Breast epithelium (tissue), 3 donors: ENCODE measurements at regions not wholly inside any gene's neighbourhood (a gene's known extent, or its start where the extent isn't known, plus 50 kb on each side); places are given as distances from the start of the nearest gene placed in this dataset.

ENCODE experiments used
- CTCF ChIP-seq, 3 donors: fragments of 450-650 bp; IDR thresholded peaks; one replicate each; pipeline ENCODE4 v1.5.1; 2016 to 2017; ENCODE audit warnings: antibody characterized with exemption in 3 of 3, mild to moderate bottlenecking in 3 of 3, moderate library complexity in 3 of 3
- POLR2A ChIP-seq: fragments of 450-650 bp; IDR thresholded peaks from one replicate; pipeline ENCODE4 v1.6.1; 2016; ENCODE audit warnings: antibody characterized with exemption, mild to moderate bottlenecking, moderate library complexity
- POLR2AphosphoS5 ChIP-seq, 3 donors: sonication (generic); formaldehyde crosslinking; IDR thresholded peaks; one replicate each; pipeline ENCODE4 v1.6.1; 2017; ENCODE audit warnings: antibody characterized with exemption in 3 of 3

DNA sequence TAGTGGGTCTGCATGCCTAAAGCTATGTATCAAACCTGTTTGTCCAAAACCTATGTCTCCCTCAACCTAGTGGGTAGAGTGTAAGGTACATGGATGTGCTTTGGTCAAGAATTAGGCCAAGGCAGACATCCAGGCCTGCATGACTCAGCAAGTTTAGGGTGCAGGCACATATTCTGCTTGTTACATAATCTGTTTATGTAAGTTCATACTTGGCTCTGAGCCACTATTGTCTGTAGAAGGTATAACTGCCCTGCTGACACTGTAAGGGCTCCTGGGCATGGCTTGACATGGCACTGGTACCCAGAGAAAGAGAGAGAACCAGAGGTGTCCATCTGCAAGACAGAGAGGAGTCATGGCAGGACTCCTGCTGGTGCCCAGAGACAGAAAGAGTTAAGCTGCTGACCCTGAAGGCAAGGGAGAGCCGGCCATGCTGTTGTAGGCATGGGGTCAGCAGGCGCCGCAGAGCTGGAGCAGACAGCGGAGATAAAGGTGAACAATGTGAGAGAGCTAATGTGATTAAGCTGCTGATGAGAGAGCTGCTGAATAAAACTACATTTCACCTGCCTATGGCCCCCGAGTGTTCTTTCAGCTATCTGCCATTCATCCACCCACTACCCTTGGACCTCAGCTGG lies 118.5 kb upstream of the TMEM106B start:
- no peak for TF ChIP-seq POLR2AphosphoS5 (IDR thresholded peaks at IDR 0.05)
- TF ChIP-seq CTCF (IDR thresholded peaks at IDR 0.05), result no peak
- no peak for TF ChIP-seq POLR2A
